ENCODE measurements at regions not wholly inside any gene's neighbourhood (a gene's known extent, or its start where the extent isn't known, plus 50 kb on each side); places are given as distances from the start of the nearest gene placed in this dataset.

DNA sequence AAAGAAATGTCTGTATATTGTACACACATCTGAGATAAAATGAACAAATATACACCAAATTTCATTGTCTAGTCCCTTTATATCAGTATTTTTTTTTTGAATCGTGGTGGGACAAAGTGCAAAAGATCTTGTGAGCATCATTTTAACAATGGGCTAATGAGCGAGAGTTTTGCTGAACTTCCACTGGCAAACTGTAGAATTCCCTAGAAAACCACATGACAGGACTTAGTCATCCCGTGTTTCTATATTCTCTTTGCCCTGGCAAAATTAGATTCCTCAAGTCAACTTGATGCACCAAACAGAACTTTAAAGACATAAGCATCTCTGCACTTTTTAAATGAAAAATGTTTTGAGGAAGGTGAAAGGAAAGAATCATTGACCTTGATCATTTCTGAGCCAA, 488.2 kb upstream of the PTBP2 start:
- TF ChIP-seq, protein P1, sequence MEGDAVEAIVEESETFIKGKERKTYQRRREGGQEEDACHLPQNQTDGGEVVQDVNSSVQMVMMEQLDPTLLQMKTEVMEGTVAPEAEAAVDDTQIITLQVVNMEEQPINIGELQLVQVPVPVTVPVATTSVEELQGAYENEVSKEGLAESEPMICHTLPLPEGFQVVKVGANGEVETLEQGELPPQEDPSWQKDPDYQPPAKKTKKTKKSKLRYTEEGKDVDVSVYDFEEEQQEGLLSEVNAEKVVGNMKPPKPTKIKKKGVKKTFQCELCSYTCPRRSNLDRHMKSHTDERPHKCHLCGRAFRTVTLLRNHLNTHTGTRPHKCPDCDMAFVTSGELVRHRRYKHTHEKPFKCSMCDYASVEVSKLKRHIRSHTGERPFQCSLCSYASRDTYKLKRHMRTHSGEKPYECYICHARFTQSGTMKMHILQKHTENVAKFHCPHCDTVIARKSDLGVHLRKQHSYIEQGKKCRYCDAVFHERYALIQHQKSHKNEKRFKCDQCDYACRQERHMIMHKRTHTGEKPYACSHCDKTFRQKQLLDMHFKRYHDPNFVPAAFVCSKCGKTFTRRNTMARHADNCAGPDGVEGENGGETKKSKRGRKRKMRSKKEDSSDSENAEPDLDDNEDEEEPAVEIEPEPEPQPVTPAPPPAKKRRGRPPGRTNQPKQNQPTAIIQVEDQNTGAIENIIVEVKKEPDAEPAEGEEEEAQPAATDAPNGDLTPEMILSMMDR (IDR thresholded peaks at IDR 0.05), result no peak
- TF ChIP-seq POLR2A (IDR thresholded peaks at IDR 0.05), result no peak
